OCI-LY7 (cell line): ENCODE measurements at regions not wholly inside any gene's neighbourhood (a gene's known extent, or its start where the extent isn't known, plus 50 kb on each side); places are given as distances from the start of the nearest gene placed in this dataset.

Experiments
- BruUV-seq: library from RNA; stranded (reverse); fragments of 400-500 nt; replicated peaks from 2 replicates; lab custom pipeline; 2021; lab: Mats Ljungman, UMichigan
- CTCF ChIA-PET: fragments of 300-600 bp; sonication (Branson Sonifier 250); formaldehyde crosslinking; loops from one replicate; lab custom pipeline; 2022; ENCODE audit warnings: antibody characterized with exemption; ENCODE audit not compliant: unreplicated experiment; lab: Charles Lee
- POLR2A ChIA-PET: fragments of 300-600 bp; sonication (Branson Sonifier 250); formaldehyde crosslinking; loops from one replicate; lab custom pipeline; 2022; ENCODE audit warnings: antibody characterized with exemption; lab: Charles Lee
- DNase-seq: peaks from one replicate; pipeline ENCODE4 v3.0.0-alpha.2; 2015; ENCODE audit warnings: low spot score
- H2AFZ ChIP-seq: fragments of 200-600 bp; sonication (generic), shearing (Covaris generic); 2 replicates; pipeline ENCODE4 v1.6.1; 2014; ENCODE audit warnings: mild to moderate bottlenecking, antibody characterized with exemption, low read length, moderate library complexity
- H3K27ac ChIP-seq: fragments of 200-600 bp; sonication (generic); 2 replicates; pipeline ENCODE4 v1.5.1; 2014; ENCODE audit warnings: mixed run types, low read depth, mild to moderate bottlenecking, moderate library complexity, low read length, inconsistent platforms; ENCODE audit not compliant: poor library complexity, severe bottlenecking
- H3K36me3 ChIP-seq: fragments of 200-600 bp; sonication (generic); 2 replicates; pipeline ENCODE4 v1.6.1; 2014; ENCODE audit warnings: mild to moderate bottlenecking, antibody characterized with exemption, low read length, moderate library complexity, mixed read lengths; ENCODE audit not compliant: insufficient read depth
- H3K4me1 ChIP-seq: fragments of 200-600 bp; sonication (generic); 2 replicates; pipeline ENCODE4 v1.5.1; 2014; ENCODE audit warnings: mild to moderate bottlenecking, low read length; ENCODE audit not compliant: insufficient read depth, poor library complexity, severe bottlenecking
- H3K4me2 ChIP-seq: fragments of 200-600 bp; sonication (generic); 2 replicates; pipeline ENCODE4 v1.6.1; 2014; ENCODE audit warnings: mild to moderate bottlenecking, low read length
- H3K4me3 ChIP-seq: fragments of 200-600 bp; sonication (generic); 2 replicates; pipeline ENCODE4 v1.5.1; 2014; ENCODE audit warnings: mild to moderate bottlenecking, low read depth, low read length; ENCODE audit not compliant: poor library complexity, severe bottlenecking
- H3K79me2 ChIP-seq: fragments of 200-600 bp; sonication (generic); 2 replicates; pipeline ENCODE4 v1.6.1; 2016; ENCODE audit warnings: low read depth, mild to moderate bottlenecking, low read length, moderate library complexity, mixed read lengths; ENCODE audit not compliant: insufficient read depth
- H3K9me2 ChIP-seq: fragments of 200-600 bp; sonication (generic); 2 replicates; pipeline ENCODE4 v1.6.1; 2016; ENCODE audit warnings: mild to moderate bottlenecking, low read length, mixed read lengths; ENCODE audit not compliant: insufficient read depth
- H3K9me3 ChIP-seq: fragments of 200-600 bp; sonication (generic); 2 replicates; pipeline ENCODE4 v1.6.1; 2014; ENCODE audit warnings: mild to moderate bottlenecking, mixed run types, low read length, mixed read lengths
- H4K20me1 ChIP-seq: fragments of 200-600 bp; sonication (generic); 2 replicates; pipeline ENCODE4 v1.6.1; 2014; ENCODE audit warnings: mild to moderate bottlenecking, antibody characterized with exemption, low read length, moderate library complexity, mixed read lengths; ENCODE audit not compliant: insufficient read depth
- EZH2phosphoT487 ChIP-seq: fragments of 200-600 bp; sonication (generic); IDR thresholded peaks from 2 replicates; pipeline ENCODE4 v1.6.1; 2018; ENCODE audit warnings: low read depth, borderline replicate concordance, mild to moderate bottlenecking, mixed run types, antibody characterized with exemption, low read length, moderate library complexity, mixed read lengths
- intact Hi-C: fragments of 100-400 bp; cut with micrococcal nuclease; formaldehyde crosslinking; loops from one replicate; pipeline ENCODE4 v1.10.0; 2022; ENCODE audit not compliant: unreplicated experiment
- TF ChIP-seq, protein P1 (sequence below): fragments of 200-600 bp; sonication (generic); conservative IDR thresholded peaks from 2 replicates; pipeline ENCODE4 v1.5.1; 2014; ENCODE audit warnings: mild to moderate bottlenecking, antibody characterized with exemption, low read length, moderate library complexity, mixed read lengths

GRCh38 chr12:113722747-113723146 lies 243.4 kb downstream of the RBM19 start:
- BruUV-seq, result no TSS peak
- no peak for DNase-seq
- no peak overlapping the region for H3K4me2 ChIP-seq
- H3K27ac ChIP-seq, result no peak overlapping the region
- no peaks in the 10 kb centered on the region for H4K20me1 ChIP-seq
- no peaks in the 10 kb centered on the region for H3K9me3 ChIP-seq
- TF ChIP-seq, protein P1, sequence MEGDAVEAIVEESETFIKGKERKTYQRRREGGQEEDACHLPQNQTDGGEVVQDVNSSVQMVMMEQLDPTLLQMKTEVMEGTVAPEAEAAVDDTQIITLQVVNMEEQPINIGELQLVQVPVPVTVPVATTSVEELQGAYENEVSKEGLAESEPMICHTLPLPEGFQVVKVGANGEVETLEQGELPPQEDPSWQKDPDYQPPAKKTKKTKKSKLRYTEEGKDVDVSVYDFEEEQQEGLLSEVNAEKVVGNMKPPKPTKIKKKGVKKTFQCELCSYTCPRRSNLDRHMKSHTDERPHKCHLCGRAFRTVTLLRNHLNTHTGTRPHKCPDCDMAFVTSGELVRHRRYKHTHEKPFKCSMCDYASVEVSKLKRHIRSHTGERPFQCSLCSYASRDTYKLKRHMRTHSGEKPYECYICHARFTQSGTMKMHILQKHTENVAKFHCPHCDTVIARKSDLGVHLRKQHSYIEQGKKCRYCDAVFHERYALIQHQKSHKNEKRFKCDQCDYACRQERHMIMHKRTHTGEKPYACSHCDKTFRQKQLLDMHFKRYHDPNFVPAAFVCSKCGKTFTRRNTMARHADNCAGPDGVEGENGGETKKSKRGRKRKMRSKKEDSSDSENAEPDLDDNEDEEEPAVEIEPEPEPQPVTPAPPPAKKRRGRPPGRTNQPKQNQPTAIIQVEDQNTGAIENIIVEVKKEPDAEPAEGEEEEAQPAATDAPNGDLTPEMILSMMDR, result no peak
- TF ChIP-seq EZH2phosphoT487, result no peak
- no peaks in the 10 kb centered on the region for H3K79me2 ChIP-seq
- H3K4me1 ChIP-seq, result no peaks in the 10 kb centered on the region
- intact Hi-C loops, result no loop called here
- no peak overlapping the region for H3K4me3 ChIP-seq
- H2AFZ ChIP-seq, result no peak overlapping the region
- CTCF ChIA-PET, result no interaction called here
- H3K9me2 ChIP-seq, result no peaks in the 10 kb centered on the region
- POLR2A ChIA-PET, result interaction anchor here (0.6 kb wide), 1 partner anchor 132 kb away, joined by 3 read pairs; no protein-coding TSS in a partner anchor
- no peaks in the 10 kb centered on the region for H3K36me3 ChIP-seq

GRCh38 chr12:113720629-113721028 lies 245.5 kb downstream of the RBM19 start:
- Histone ChIP-seq H3K4me1 (no peaks in the 10 kb centered on the region), H4K20me1 (no peaks in the 10 kb centered on the region), H2AFZ (no peak overlapping the region), H3K79me2 (no peaks in the 10 kb centered on the region), H3K4me2 (no peak overlapping the region), H3K4me3 (no peak overlapping the region), H3K36me3 (no peaks in the 10 kb centered on the region), H3K9me2 (no peaks in the 10 kb centered on the region), H3K27ac (no peak overlapping the region), H3K9me3 (no peaks in the 10 kb centered on the region)
- ChIA-PET CTCF (no interaction called here), POLR2A (no interaction called here)
- DNase-seq, result no peak
- TF ChIP-seq, protein P1, result no peak
- no peak for TF ChIP-seq EZH2phosphoT487
- BruUV-seq, result no TSS peak
- intact Hi-C loops, result no loop called here

- intact Hi-C loops, result no loop called here
- H3K79me2 ChIP-seq, result no peaks in the 10 kb centered on the region
- H4K20me1 ChIP-seq, result no peaks in the 10 kb centered on the region
- H3K27ac ChIP-seq, result no peak overlapping the region
- no peaks in the 10 kb centered on the region for H3K9me2 ChIP-seq
- ChIA-PET POLR2A (interaction anchor here (0.7 kb wide), 1 partner anchor 30 kb away, joined by 3 read pairs; no protein-coding TSS in a partner anchor), CTCF (no interaction called here)
- H2AFZ ChIP-seq, result no peak overlapping the region
- H3K36me3 ChIP-seq, result no peaks in the 10 kb centered on the region
- no peak for TF ChIP-seq EZH2phosphoT487
- TF ChIP-seq, protein P1, result no peak
- no peak overlapping the region for H3K4me3 ChIP-seq
- no TSS peak for BruUV-seq
- H3K9me3 ChIP-seq, result no peaks in the 10 kb centered on the region
- H3K4me1 ChIP-seq, result no peaks in the 10 kb centered on the region
- no peak for DNase-seq
- no peak overlapping the region for H3K4me2 ChIP-seq
Observed at GRCh38 chr12:113719911-113720591, 246.1 kb downstream of the RBM19 start.
